Left lung (tissue), 4 donors: ENCODE measurements at regions not wholly inside any gene's neighbourhood (a gene's known extent, or its start where the extent isn't known, plus 50 kb on each side); places are given as distances from the start of the nearest gene placed in this dataset.
"Not testable (repeated sequence)": the region's sequence is repeated elsewhere in the genome, so short reads cannot be mapped to it uniquely, and the experiment has no call there.

Experiments
- ATAC-seq: fragments of 200-7000 bp; cut with Tn5 transposase; one replicate; pipeline ENCODE4 v1.9.1; 2020; ENCODE audit warnings: moderate library complexity
- DNase-seq, 4 donors: peaks; one replicate each; pipeline ENCODE4 v3.0.0-alpha.2; 2013 to 2020
- H3K27ac ChIP-seq, 2 donors: fragments of 200-600 bp; sonication (generic) in 1 of 2; one replicate each; pipeline versions ENCODE4 v1.5.0 to v1.8.0; 2020 to 2021
- H3K27me3 ChIP-seq, 2 donors: fragments of 200-600 bp; sonication (generic) in 1 of 2; one replicate each; pipeline versions ENCODE4 v1.5.0 to v1.8.0; 2020 to 2021
- H3K36me3 ChIP-seq, 2 donors: fragments of 200-600 bp; sonication (generic) in 1 of 2; one replicate each; pipeline versions ENCODE4 v1.5.0 to v1.8.0; 2020 to 2021
- H3K4me1 ChIP-seq, 2 donors: fragments of 200-600 bp; one replicate each; pipeline ENCODE4 v1.8.0; 2021
- H3K4me3 ChIP-seq, 2 donors: fragments of 200-600 bp; sonication (generic) in 1 of 2; one replicate each; pipeline versions ENCODE4 v1.5.0 to v1.8.0; 2020 to 2021; ENCODE audit warnings: mild to moderate bottlenecking in 1 of 2
- H3K9me3 ChIP-seq, 2 donors: fragments of 200-600 bp; sonication (generic) in 1 of 2; one replicate each; pipeline versions ENCODE4 v1.5.0 to v1.8.0; 2020 to 2021
- CTCF ChIP-seq, 2 donors: fragments of 200-600 bp; sonication (generic) in 1 of 2; IDR thresholded peaks; one replicate each; pipeline versions ENCODE4 v1.5.0 to v1.8.0; 2021; ENCODE audit warnings: antibody characterized with exemption in 2 of 2
- intact Hi-C, 2 donors: fragments of 100-400 bp; cut with DNase I; formaldehyde crosslinking; loops; one replicate each; pipeline versions ENCODE4 v1.11.2 to v1.14.2; 2022
- donor health status: DM: no; HTN: yes; CAD: no.
- donor health status: DM: no; HTN: no; CAD: no.

- Histone ChIP-seq H3K9me3 (no peaks in the 10 kb centered on the region), H3K27ac (no peak overlapping the region), H3K27me3 (no peaks in the 10 kb centered on the region), H3K4me1 (peaks cover 3 to 8% of the 10 kb centered on the region in 2 donors), H3K4me3 (no peak overlapping the region), H3K36me3 (no peaks in the 10 kb centered on the region)
- no peak for TF ChIP-seq CTCF (IDR thresholded peaks at IDR 0.05)
- intact Hi-C loops: no loop called here
- no peak for ATAC-seq
- DNase-seq: no peak
Observed at GRCh38 chr6:134431421-134431859, 113.5 kb upstream of the SGK1 start.

GRCh38 chr6:134429861-134430380 lies 112.0 kb upstream of the SGK1 start:
- no peaks in the 10 kb centered on the region for H3K36me3 ChIP-seq
- no peaks in the 10 kb centered on the region for H3K27me3 ChIP-seq
- intact Hi-C loops: no loop called here
- no peaks in the 10 kb centered on the region for H3K4me1 ChIP-seq
- H3K27ac ChIP-seq: no peak overlapping the region
- H3K4me3 ChIP-seq: no peak overlapping the region
- ATAC-seq (no peak), DNase-seq (no peak)
- no peak for TF ChIP-seq CTCF (IDR thresholded peaks at IDR 0.05)
- no peaks in the 10 kb centered on the region for H3K9me3 ChIP-seq

- TF ChIP-seq CTCF (IDR thresholded peaks at IDR 0.05): no peak
- Histone ChIP-seq H3K27me3 (no peaks in the 10 kb centered on the region), H3K36me3 (no peaks in the 10 kb centered on the region), H3K4me3 (no peak overlapping the region), H3K27ac (no peak overlapping the region), H3K4me1 (peaks cover 0 to 9% of the 10 kb centered on the region in 2 donors), H3K9me3 (no peaks in the 10 kb centered on the region)
- no peak for ATAC-seq
- intact Hi-C loops: no loop called here
- DNase-seq: no peak
Observed at GRCh38 chr6:134427721-134428120, 109.8 kb upstream of the SGK1 start.

GRCh38 chr6:134426623-134427022 lies 108.7 kb upstream of the SGK1 start:
- Histone ChIP-seq H3K9me3 (no peaks in the 10 kb centered on the region), H3K4me1 (peaks cover 0 to 9% of the 10 kb centered on the region in 2 donors), H3K27me3 (no peaks in the 10 kb centered on the region), H3K4me3 (no peak overlapping the region), H3K36me3 (no peaks in the 10 kb centered on the region), H3K27ac (no peak overlapping the region)
- DNase-seq (no peak), ATAC-seq (no peak)
- no peak for TF ChIP-seq CTCF (IDR thresholded peaks at IDR 0.05)
- intact Hi-C loops: no loop called here

GRCh38 chr6:134425917-134426316 lies 108.0 kb upstream of the SGK1 start:
- H3K27me3 ChIP-seq, H3K36me3 ChIP-seq, intact Hi-C loops, DNase-seq, H3K4me3 ChIP-seq, H3K27ac ChIP-seq, ATAC-seq, H3K9me3 ChIP-seq: not testable (repeated sequence)
- H3K4me1 ChIP-seq: peaks cover 0 to 11% of the 10 kb centered on the region in 2 donors

GRCh38 chr6:134425513-134425912 lies 107.6 kb upstream of the SGK1 start:
- ATAC-seq: no peak
- no peak overlapping the region for H3K4me3 ChIP-seq
- H3K4me1 ChIP-seq: peaks cover 0 to 15% of the 10 kb centered on the region in 2 donors
- no peaks in the 10 kb centered on the region for H3K27me3 ChIP-seq
- no peak for TF ChIP-seq CTCF (IDR thresholded peaks at IDR 0.05)
- H3K36me3 ChIP-seq: no peaks in the 10 kb centered on the region
- H3K27ac ChIP-seq: no peak overlapping the region
- intact Hi-C loops: no loop called here
- no peak for DNase-seq
- H3K9me3 ChIP-seq: no peaks in the 10 kb centered on the region
